ENCODE measurements at regions not wholly inside any gene's neighbourhood (a gene's known extent, or its start where the extent isn't known, plus 50 kb on each side); places are given as distances from the start of the nearest gene placed in this dataset.

DNA sequence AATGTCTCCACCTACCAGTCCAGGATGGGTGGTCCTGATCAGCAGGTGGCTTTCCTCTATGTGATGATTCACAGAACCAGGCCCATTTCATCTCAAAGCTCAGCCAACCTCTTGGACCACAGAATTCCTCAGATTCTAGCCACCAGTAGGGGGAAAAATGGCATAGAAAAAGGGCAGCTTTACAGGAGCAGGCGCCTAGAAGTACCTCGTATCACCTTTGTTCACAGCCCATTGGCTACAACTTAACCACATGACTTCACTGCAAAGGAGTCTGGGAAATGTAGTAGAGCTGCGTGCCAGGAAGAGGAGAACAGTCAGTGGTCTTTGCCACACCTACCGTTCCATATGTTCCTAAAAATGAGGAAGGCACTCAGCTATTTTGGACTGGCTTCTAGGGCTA, 62.8 kb upstream of the DTNA start:
- Histone ChIP-seq H3K4me3 (replicated peaks; ENCODE audit: low read depth, low read length) (no peak overlapping the region), H3K36me3 (ENCODE audit: control insufficient read depth, insufficient read depth, low read length) (no peaks in the 10 kb centered on the region), H3K27me3 (replicated peaks; ENCODE audit: control insufficient read depth, insufficient read depth, low read length) (no peaks in the 10 kb centered on the region)
- DNase-seq (ENCODE audit: extremely low read depth, insufficient read length), result no peak
- TF ChIP-seq, protein P1, sequence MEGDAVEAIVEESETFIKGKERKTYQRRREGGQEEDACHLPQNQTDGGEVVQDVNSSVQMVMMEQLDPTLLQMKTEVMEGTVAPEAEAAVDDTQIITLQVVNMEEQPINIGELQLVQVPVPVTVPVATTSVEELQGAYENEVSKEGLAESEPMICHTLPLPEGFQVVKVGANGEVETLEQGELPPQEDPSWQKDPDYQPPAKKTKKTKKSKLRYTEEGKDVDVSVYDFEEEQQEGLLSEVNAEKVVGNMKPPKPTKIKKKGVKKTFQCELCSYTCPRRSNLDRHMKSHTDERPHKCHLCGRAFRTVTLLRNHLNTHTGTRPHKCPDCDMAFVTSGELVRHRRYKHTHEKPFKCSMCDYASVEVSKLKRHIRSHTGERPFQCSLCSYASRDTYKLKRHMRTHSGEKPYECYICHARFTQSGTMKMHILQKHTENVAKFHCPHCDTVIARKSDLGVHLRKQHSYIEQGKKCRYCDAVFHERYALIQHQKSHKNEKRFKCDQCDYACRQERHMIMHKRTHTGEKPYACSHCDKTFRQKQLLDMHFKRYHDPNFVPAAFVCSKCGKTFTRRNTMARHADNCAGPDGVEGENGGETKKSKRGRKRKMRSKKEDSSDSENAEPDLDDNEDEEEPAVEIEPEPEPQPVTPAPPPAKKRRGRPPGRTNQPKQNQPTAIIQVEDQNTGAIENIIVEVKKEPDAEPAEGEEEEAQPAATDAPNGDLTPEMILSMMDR (IDR thresholded peaks at IDR 0.05; ENCODE audit: insufficient read depth, low read length, poor library complexity, severe bottlenecking), result no peak

DNA sequence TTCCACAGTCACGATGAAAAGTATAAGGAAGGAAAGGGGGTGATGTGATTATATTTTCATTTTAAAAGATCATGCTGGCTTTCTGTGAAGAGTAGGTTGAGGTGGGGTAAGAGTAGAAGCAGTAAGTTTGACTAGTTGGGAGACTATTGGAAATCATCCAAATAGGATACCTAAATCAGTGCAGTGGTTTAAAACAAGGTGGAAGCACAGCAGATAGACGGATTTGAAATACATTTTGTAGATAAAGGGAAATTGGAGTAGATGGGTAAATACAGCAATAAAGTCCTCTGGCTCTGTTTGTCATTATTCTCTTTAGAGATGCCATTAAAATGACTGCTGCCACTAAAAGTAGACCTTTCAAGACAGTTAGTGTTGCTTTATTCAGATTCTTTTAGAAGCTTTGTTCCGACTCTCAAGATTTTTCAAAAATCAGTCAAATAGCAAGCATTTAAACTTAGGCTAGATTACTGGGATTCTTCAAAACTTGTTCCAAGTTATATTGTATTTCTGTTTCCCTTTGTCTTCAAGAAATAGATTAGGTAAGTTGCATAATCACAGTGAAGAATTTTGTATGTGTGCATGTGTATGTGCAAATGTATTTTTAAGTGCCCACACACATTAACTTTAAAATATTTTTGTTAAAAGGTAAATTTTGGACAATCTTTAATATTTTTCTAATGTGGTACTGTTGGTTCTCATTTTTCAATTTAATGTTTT, 61.7 kb upstream of the DTNA start:
- TF ChIP-seq, protein P1 (IDR thresholded peaks at IDR 0.05; ENCODE audit: insufficient read depth, low read length, poor library complexity, severe bottlenecking), result no peak

DNA sequence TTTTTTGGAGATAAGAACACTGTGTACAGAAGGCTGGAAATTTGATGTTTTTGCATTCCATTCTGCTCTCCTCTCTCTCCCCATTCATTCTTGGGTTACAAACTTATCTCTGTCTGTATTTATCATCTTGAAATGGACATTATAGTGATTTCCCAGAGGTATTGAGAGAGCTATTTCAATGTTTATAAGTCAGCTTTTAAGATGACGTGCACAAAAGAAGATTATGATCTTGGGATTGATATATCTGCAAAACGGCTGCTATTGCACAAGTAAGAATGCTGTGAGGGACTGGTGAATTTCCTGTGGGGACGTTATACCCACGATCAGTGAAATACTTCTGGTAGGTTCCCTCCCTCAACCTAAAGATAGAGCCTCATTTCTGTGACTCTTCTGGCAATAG, 61.0 kb upstream of the DTNA start:
- no peak for DNase-seq (ENCODE audit: extremely low read depth, insufficient read length)
- no peaks in the 10 kb centered on the region for H3K27me3 ChIP-seq (replicated peaks; ENCODE audit: control insufficient read depth, insufficient read depth, low read length)
- H3K4me3 ChIP-seq (replicated peaks; ENCODE audit: low read depth, low read length), result no peak overlapping the region
- TF ChIP-seq, protein P1 (IDR thresholded peaks at IDR 0.05; ENCODE audit: insufficient read depth, low read length, poor library complexity, severe bottlenecking), result no peak
- H3K36me3 ChIP-seq (ENCODE audit: control insufficient read depth, insufficient read depth, low read length), result no peaks in the 10 kb centered on the region

More for the DNA sequence above, 61.7 kb upstream of the DTNA start:
- no peaks in the 10 kb centered on the region for H3K27me3 ChIP-seq (replicated peaks; ENCODE audit: control insufficient read depth, insufficient read depth, low read length)
- DNase-seq (ENCODE audit: extremely low read depth, insufficient read length), result no peak
- H3K36me3 ChIP-seq (ENCODE audit: control insufficient read depth, insufficient read depth, low read length), result no peaks in the 10 kb centered on the region
- H3K4me3 ChIP-seq (replicated peaks; ENCODE audit: low read depth, low read length), result no peak overlapping the region

DNA sequence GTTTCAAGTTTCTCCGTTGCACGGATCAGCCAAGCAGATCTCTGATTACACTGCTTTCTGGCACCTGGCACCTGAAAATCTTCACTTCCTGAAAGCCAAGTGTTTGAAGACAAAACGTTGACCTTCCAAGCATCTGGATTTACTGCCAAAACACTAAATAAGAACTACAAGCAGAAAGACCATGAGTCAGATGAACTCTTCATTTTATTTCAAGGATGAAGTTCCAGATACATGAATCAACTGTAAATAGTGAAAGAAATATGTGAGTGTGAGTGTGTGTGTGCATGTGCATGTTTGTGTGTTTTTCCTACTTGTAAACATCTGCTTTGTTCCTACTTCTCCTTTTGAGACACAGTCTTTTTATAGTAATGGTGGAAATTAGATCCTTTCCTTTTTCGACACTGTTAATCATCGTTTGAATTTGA, 60.0 kb upstream of the DTNA start:
- DNase-seq (ENCODE audit: extremely low read depth, insufficient read length), result no peak
- H3K4me3 ChIP-seq (replicated peaks; ENCODE audit: low read depth, low read length), result no peak overlapping the region

DNA sequence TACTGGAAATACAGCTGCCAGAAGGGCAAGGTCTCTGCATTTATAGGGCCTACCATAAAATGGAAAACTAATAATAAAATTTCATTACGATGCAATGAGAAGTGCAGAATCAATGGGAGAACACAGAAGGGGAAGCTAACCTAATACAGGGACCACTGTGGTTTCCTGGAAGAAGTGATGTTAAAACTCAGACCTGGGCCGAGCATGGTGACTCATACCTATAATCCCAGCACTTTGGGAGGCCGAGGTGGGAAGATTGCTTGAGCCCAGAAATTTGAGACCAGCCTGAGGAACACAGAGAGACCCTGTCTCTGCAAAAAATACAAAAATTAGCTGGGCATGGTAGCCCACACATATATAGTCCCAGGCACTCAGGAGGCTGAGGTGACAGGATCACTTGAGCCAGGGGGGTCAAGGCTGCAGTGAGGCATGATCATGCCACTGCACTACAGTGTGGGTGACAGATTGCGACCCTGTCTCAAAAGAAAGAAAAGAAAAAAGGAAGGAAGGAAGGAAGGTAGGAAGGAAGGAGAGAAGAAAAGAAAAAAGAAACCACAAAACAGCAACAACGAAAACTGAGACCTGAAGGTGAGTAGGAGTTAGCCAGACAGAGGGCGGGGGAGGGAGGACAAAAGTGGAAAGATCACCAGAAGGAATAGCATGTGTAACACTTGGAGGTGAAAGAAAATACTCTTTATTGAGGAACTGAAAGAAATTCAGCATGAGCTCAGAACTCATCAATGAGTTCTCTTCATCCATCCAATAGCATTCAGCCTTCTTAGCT, 58.3 kb upstream of the DTNA start:
- no peaks in the 10 kb centered on the region for H3K27me3 ChIP-seq (replicated peaks; ENCODE audit: control insufficient read depth, insufficient read depth, low read length)
- TF ChIP-seq, protein P1 (IDR thresholded peaks at IDR 0.05; ENCODE audit: insufficient read depth, low read length, poor library complexity, severe bottlenecking), result no peak
- no peak for DNase-seq (ENCODE audit: extremely low read depth, insufficient read length)
- H3K36me3 ChIP-seq (ENCODE audit: control insufficient read depth, insufficient read depth, low read length), result no peaks in the 10 kb centered on the region
- H3K4me3 ChIP-seq (replicated peaks; ENCODE audit: low read depth, low read length), result no peak overlapping the region

More for the DNA sequence above, 60.0 kb upstream of the DTNA start:
- no peaks in the 10 kb centered on the region for H3K36me3 ChIP-seq (ENCODE audit: control insufficient read depth, insufficient read depth, low read length)
- no peaks in the 10 kb centered on the region for H3K27me3 ChIP-seq (replicated peaks; ENCODE audit: control insufficient read depth, insufficient read depth, low read length)
- TF ChIP-seq, protein P1 (IDR thresholded peaks at IDR 0.05; ENCODE audit: insufficient read depth, low read length, poor library complexity, severe bottlenecking), result no peak

Data from GM06990 (cell line).